AG20443 (cell line): ENCODE measurements at regions not wholly inside any gene's neighbourhood (a gene's known extent, or its start where the extent isn't known, plus 50 kb on each side); places are given as distances from the start of the nearest gene placed in this dataset.
"Not testable (repeated sequence)": the region's sequence is repeated elsewhere in the genome, so short reads cannot be mapped to it uniquely, and the experiment has no call there.

ENCODE experiments used
- DNase-seq: peaks from one replicate; pipeline ENCODE4 v3.0.0; 2012; ENCODE audit warnings: low spot score, mixed read lengths

GRCh38 chr20:1825938-1826445 is 69.2 kb upstream of the SIRPA start:
- no peak for DNase-seq

DNA sequence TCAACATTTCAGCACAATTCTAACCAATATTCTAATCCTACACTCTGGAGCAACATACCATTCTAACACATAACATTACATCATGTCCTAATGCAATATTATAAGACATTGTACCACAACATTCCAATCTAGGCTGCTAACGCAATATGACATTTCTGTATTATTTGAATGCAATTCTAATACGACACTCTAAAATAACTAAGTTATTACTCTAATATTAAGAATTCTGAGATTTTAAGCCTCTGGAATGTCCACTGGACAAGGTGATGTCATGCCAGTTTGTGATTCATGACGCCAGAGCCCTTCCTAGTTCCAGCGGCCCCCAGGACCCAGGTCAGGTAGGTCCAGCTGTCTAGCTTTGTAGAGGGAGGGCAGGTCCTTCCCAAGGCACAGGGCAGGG is 69.7 kb upstream of the SIRPA start:
- peak; percentile 50 for DNase-seq

DNA sequence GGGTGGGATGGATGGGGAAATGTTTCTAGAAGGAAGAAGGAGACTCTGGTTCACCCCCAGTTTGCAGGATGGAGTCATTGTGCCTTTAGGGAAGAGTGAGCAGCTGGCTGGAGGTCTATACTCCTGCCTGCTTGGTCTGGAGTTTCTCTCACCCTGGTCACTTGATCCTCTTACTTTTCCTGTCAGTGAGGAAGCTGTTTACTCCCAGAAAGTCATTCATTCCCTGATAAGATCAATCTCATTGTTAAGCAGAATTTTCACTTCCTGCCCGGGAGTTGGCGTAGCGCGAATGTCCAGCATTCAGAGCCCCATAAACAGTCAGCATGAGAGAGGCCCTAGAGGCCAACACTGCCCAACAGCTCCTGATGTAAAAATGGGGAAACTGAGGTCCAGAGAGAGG is 70.4 kb upstream of the SIRPA start:
- no peak for DNase-seq

GRCh38 chr20:1824181-1824580 is 71.0 kb upstream of the SIRPA start:
- no peak for DNase-seq

DNA sequence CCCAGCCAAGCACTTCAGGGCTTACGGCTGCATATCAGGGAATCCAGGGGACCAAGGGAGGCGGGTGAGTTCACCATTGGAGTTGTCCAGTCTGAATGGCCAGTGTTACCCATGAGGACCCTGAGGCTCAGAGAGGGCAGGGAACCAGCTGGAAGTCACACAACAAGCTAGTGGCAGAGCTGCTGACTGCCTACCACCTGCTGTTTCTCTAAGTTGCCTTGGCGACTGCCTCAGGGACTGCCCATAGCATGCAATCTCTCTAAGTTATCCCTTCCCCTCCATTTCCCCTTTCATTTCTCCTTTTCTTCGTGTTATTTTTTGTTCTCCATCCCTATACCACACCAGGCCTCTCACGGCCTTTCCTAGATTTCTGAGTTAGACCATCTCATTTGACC is 71.8 kb upstream of the SIRPA start:
- DNase-seq: no peak

- DNase-seq: peak; percentile 30
Measured at GRCh38 chr20:1822564-1823449, 72.4 kb upstream of the SIRPA start.

GRCh38 chr20:1820138-1821079 is 74.8 kb upstream of the SIRPA start:
- DNase-seq: peak; percentile 85

GRCh38 chr20:1819311-1820137 is 75.7 kb upstream of the SIRPA start:
- no peak for DNase-seq

- no peak for DNase-seq
Measured at GRCh38 chr20:1818895-1819294, 76.3 kb upstream of the SIRPA start.

- no peak for DNase-seq
Measured at GRCh38 chr20:1818247-1818840, 76.9 kb upstream of the SIRPA start.

- DNase-seq: no peak
Measured at GRCh38 chr20:1817577-1818211, 77.5 kb upstream of the SIRPA start.

DNA sequence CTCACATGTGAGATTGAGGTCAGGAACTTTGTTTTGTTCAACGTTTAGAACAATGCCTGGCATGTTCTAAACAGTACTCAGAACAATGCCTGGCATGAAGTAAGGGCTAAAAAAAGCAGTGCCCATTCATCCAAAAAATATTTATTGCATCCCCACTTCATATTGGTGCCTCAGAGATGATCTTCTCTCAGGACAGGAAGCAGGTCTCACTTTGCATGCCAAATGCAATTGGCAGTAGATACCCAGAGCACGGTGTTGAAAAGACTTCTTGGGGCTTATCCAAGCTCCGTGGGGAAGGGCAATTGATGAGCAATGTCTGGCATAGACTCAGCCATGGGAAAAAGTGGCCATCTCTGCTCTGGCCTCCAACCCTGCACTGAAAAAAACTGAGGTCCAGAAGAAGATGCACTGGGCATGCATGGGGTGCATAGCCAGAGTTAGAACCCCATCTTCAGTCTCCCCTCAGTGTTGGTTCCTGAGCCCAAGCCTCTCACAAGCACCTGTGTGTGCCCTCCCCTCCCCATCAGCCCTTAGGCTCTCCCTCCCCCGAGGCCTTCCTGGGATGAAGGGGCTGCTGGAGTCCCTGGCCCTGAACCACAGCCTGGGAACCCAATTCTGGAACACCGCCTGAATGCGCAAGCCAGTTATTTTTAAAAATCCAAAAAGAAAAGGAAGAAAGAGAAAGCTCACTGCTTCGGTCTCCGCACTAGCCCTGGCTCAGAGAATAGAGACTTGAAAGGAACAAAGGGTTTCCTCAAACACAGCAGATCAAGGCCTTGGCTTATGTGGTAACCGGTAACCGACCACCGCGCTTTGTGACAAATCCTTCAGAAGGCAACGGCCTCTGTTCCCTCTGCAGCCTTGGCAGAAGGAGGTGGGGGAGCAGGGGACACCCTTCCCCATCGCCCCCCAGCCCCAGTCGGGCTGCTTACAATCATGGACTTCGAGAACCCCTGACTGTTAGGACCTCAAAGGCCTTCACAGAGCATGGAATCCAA is 78.5 kb upstream of the SIRPA start:
- DNase-seq: peak; percentile 84

DNA sequence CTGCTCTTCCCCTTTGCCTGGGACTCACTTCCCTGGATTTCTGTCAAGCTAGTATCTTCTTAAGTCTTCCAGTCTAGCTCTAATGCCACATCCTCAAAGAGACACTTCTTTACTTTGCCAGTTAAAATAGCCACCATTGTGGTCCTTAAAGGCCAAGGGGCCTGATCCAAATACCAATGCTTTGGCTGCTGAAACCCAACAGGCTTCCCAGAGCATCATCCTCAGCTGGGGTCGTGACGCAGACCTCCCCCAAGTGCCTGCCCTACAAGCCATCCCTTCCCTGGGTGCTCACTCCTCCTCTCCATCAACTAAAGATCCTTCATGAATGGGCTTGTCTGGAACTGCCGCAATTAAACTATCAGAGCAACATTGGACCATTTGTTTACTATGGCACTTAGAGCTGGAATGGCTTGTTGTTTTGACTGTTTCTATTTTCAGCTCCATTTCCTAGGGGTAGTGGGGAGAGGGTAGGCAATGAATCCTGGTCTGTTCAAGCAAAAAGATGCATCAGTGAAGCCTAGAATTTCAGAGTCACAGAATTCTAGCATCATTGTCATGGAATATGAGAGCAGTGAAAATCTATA is 79.6 kb upstream of the SIRPA start:
- DNase-seq: no peak

- not testable (repeated sequence) for DNase-seq
Measured at GRCh38 chr20:1814861-1815260, 80.3 kb upstream of the SIRPA start.

- DNase-seq: no peak
Measured at GRCh38 chr20:1813674-1814635, 81.3 kb upstream of the SIRPA start.

DNA sequence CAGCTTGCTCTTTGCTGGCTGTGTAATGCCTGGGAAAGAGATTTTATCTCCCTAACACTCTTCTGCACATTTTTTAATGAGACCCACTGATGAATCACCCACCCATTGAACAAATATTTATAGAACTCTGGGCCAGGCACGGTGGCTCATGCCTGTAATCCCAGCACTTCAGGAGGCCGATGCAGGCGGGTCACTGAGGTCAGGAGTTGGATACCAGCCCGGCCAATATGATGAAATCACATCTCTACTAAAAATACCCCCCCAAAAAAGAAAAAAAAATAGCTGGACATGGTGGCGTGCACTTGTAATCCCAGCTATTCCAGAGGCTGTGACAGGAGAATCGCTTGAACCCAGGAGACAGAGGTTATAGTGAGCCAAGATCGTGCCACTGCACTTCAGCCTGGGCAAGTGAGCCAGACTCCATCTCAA is 82.1 kb upstream of the SIRPA start:
- DNase-seq: peak; percentile 74

DNA sequence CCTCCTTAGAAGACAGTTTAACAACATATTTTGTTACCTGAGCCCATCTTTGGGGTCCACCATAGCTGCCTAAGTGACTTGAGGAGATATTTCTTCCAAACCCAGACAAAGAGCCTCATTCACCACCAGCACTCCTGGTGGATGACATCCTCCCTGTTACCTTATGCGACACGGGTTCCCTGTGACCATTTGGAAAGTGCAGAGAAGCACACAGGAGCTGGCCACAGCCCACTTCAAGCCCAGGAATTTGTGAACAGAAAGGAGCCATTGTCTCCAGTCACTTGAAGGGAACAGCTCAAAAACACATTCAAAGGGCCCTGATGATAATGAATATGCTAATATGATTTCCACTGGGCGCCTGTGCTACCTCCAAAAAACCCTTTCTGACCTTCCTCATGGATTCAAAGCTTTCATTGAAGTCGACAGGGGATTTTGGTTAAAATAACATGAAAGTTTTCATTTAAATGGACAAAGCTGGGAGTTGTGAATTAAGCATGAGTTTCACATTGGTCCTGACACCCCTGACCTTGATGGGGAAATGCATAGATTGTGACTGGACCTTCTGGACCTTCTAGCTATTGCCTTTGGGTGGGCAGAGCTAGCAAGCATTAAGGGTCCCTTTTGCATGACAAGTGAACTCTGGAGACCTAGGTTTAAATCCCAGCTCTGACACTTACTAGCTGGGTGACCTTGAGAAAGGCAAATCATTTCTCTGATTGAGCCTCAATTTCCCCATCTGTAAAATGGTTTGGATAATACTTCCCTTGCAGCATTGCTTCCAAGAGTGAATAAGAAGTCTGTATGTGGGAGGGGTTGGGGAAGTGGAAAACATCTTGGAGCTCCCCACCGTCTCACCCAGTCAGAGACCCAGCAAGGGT is 83.3 kb upstream of the SIRPA start:
- no peak for DNase-seq
